GM18951 (cell line): ENCODE measurements at regions not wholly inside any gene's neighbourhood (a gene's known extent, or its start where the extent isn't known, plus 50 kb on each side); places are given as distances from the start of the nearest gene placed in this dataset.
"Not testable (repeated sequence)": the region's sequence is repeated elsewhere in the genome, so short reads cannot be mapped to it uniquely, and the experiment has no call there.

Experiments used
- POLR2A ChIP-seq: IDR thresholded peaks from 4 replicates; pipeline ENCODE4 v1.6.1; 2011; ENCODE audit warnings: mild to moderate bottlenecking; ENCODE audit not compliant: insufficient read length, insufficient read depth; ENCODE audit errors: extremely low read depth
- in situ Hi-C: fragments of 300-500 bp; cut with MboI; formaldehyde crosslinking; loops from one replicate; pipeline ENCODE4 v1.12.0; 2022; ENCODE audit warnings: low sequenced_read_pairs, mixed read lengths, inconsistent platforms; ENCODE audit not compliant: unreplicated experiment

DNA sequence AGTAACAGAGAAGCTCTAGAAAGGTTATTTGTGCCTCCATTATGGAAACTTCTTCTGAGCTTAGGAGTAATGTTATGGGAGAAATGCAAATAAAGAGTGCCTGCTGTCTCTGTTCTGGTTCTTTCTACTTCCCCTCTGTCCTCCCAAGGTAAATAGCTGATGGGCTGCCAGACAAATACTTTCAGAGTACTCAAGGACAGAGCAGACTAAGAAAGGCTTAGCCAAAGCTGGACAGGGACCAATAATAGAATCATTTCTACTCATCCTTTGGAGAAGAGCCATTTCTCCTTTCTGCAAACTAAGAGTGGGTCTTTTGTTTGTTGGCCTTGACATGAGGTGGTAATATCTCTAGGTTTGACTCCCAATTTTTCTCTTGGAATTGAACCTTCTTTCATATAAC lies 136.1 kb downstream of the MID1IP1 start:
- in situ Hi-C loops: no loop called here
- TF ChIP-seq POLR2A: no peak

DNA sequence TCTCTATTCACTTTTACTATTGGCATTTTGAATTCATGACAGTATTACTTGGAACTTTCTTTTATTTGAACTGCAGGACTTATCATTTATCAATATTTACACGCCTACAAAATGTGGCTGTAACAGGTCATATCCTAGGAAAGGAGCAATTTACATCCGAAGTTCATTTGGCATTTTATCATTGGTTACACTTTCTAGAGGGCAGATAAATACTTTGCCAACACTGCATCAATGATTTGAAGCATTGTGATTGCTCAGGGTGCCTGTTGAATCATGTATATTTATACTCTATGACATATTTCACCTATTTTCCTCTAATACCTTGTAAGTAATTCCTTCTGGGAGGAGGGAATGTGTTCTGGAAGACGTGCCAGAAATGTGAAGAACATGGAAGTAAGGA lies 136.7 kb downstream of the MID1IP1 start:
- TF ChIP-seq POLR2A: no peak
- in situ Hi-C loops: no loop called here

DNA sequence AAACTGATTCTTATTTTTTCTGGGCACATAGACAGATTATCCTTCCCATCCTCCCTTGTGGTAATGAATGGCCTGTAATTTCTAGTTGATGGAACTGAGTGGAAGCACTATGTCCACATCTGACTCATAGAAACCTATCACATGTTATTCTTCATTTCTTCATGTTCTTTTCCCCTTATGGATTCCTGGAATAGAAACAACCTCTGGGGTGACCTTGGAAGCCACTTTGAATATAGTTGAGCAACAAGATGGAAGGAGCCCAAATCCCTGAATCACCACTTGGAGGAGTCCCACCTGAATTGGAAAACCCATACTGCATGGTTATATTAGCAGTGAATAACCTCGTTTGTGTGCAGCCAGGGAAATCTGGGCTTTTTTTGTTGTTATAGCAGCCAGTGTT lies 137.8 kb downstream of the MID1IP1 start:
- in situ Hi-C loops: no loop called here

DNA sequence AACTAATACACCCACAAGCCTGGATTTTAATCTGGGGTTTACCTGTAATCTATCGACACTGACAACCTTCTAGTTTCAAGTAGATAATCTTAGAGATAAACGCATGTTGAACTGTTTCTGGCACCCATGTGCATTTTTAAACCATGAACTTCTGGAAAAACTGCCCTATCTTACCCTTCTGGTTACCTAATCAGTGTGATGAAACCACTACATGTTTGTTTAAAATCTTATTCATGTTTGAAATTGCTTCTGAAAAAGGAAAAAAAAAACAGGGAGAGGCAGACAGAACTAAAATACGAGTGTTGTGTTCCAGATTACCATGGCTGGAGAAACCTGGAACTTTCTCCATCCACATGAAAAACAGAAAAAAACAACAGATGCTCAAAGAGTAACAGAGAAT lies 139.3 kb downstream of the MID1IP1 start:
- in situ Hi-C loops: no loop called here
- TF ChIP-seq POLR2A: no peak

More for the DNA sequence above, 137.8 kb downstream of the MID1IP1 start:
- no peak for TF ChIP-seq POLR2A

DNA sequence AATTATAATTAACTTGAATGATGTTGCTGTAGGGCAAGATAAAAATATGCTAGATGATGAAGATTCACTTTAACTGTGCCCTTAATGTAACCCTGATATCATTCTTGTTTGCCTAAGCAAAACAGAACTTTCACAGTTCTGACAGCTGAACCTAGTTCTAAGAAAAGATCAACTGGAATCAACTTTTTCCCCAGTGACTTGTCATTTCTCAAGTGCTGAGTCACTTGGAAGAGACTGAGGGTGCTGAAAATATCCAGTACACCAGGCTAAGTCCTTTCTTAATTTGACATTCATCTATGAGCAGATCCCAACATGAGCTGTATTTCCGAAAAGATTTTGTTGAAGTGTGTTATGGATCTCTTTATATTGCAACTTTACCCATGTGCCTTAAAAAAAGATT lies 140.4 kb downstream of the MID1IP1 start:
- TF ChIP-seq POLR2A: no peak
- in situ Hi-C loops: no loop called here

DNA sequence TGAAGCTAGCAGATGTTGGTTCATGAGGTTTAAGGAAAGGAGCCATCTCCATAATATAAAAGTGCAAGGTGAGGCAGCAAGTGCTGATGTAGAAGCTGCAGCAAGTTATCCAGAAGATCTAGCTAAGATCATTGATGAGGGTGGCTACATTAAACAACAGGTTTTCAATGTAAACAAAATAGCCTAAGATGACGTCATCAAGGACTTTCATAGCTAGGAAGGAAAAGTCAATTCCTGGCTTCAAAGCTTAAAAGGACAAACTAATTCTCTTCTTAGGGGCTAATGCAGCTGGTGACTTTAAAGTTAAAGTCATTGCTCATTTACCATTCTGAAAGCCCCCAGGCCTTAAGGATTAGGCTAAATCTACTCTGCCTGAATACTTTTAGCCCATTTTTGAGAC lies 141.9 kb downstream of the MID1IP1 start:
- in situ Hi-C loops: no loop called here

DNA sequence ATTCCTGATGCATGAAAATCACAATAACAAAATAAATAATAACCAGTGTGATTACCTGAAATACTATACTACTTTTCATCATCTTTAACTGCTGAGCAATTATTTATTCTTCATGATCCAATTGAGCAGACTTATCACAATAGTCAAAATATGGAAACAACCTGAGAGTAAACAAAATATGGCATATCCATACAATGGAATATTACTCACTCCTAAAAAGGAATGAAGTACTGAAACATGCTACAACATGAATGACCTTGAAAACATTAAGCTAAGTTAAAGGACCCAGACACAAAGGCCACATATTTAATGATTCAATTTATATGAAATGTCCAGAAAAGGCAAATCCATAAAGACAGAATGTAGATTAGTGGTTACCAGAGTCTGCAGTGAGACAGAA lies 146.8 kb downstream of the MID1IP1 start:
- in situ Hi-C loops: no loop called here
- no peak for TF ChIP-seq POLR2A

More for the DNA sequence above, 141.9 kb downstream of the MID1IP1 start:
- TF ChIP-seq POLR2A: no peak

DNA sequence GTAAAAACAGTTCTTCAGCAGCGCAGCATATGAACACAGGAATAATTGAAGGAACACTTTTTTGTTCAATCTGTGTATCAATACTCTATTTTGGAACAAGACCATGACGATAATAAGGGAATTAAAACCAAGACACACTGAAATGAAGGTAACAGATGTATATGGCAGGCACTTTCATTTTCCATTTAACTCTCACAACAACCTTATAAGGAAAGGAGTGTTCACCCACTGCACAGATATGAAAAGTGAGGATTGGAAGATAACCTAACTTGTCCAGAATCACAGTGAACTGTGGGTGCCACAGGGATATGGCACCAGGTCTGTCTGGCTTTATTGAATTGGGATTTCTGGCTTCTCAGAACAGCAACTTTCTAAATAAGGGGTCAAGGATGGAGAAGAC lies 153.3 kb downstream of the MID1IP1 start:
- TF ChIP-seq POLR2A: no peak

DNA sequence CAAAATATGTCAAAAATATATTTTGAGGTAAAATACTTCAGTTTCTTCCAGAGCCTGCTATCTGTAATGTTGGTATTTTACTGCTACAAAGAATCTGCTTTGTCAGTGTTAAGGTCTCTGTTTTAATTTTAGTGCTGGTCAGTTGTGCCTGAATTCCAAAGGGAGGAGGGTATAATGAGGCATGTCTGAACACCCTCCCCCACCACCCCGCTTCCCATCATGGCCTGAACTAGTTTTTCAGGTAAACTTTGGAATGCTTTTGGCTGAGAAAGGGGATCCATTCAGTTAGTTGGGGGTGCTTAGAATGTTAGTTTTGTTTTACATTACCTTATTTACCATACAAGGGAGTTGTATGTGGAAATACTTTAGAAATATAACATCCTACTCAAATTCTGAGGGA lies 158.5 kb downstream of the MID1IP1 start:
- in situ Hi-C loops: no loop called here
- no peak for TF ChIP-seq POLR2A

More for the DNA sequence above, 153.3 kb downstream of the MID1IP1 start:
- in situ Hi-C loops: no loop called here

DNA sequence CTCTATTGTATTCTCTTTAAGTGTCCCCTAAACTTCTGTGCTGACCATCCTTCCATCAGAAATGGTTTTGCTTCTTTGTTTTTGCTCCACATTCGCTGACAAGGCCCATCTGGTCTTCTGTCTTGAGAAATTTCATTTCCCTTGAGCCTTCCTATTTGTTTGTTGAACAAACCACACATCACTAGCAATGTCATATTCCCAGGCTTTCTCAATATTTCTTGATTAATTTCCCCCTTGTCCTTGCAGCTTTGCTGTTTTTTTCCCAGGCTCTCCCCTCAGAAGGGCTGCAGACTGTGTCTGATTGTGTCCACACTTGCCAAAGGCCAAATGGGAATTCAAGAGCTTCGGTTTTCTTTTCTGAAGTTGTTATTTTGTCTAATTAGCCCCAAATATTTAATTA lies 158.9 kb downstream of the MID1IP1 start:
- TF ChIP-seq POLR2A: no peak
- in situ Hi-C loops: no loop called here

DNA sequence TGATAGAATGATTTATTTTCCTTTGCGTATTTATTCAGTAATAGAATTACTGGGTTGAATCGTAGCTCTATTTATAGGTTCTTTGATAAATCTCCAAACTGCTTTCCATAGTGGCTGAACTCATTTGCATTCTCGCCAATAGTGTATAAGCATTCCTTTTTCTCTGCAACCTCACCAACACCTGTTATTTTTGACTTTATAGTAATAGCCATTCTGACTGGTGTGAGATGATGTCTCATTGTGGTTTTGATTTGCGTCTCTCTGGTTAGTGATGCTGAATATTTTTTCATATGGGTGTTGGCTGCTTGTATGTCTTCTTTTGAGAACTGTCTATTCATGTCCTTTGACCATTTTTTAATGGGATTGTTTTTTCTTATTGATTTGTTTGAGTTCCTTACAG lies 160.7 kb downstream of the MID1IP1 start:
- no peak for TF ChIP-seq POLR2A
- in situ Hi-C loops: no loop called here

DNA sequence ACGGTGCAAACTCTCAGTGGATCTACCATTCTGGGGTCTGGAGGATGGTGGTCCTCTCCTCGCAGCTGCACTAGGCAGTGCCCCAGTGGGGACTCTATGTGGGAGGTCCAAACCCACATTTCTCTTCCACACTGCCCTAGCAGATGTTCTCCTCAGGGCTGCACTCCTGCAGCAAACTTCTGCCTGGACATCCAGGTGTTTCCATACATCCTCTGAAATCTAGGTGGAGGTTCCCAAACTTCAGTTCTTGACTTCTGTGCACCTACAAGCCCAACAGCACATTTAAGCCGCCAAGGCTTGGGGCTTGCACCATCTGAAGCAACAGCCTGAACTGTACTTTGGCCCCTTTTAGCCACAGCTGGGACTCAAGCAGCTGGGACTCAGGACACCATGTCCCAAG lies 162.0 kb downstream of the MID1IP1 start:
- in situ Hi-C loops: not testable (repeated sequence)

DNA sequence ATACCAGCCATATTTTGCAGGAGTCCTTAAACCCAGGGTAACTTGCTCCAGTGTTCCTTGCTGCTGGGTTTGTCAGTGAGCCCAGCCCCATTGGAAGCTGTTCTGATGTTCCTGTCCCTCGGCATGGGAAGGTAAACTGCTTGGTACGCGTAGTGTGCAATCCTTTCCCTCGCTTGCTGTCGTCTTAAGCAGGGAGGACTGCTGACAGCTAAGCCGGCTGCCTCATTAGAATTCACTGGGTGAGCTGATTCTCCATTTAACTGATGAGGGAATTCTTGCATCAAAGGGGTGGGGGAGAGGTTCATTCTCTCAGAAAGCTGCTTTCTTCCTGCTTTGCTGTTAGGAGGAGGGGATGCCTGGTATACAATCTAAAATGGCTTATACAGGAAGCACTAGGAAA lies 164.6 kb downstream of the MID1IP1 start:
- in situ Hi-C loops: no loop called here
- TF ChIP-seq POLR2A: no peak

DNA sequence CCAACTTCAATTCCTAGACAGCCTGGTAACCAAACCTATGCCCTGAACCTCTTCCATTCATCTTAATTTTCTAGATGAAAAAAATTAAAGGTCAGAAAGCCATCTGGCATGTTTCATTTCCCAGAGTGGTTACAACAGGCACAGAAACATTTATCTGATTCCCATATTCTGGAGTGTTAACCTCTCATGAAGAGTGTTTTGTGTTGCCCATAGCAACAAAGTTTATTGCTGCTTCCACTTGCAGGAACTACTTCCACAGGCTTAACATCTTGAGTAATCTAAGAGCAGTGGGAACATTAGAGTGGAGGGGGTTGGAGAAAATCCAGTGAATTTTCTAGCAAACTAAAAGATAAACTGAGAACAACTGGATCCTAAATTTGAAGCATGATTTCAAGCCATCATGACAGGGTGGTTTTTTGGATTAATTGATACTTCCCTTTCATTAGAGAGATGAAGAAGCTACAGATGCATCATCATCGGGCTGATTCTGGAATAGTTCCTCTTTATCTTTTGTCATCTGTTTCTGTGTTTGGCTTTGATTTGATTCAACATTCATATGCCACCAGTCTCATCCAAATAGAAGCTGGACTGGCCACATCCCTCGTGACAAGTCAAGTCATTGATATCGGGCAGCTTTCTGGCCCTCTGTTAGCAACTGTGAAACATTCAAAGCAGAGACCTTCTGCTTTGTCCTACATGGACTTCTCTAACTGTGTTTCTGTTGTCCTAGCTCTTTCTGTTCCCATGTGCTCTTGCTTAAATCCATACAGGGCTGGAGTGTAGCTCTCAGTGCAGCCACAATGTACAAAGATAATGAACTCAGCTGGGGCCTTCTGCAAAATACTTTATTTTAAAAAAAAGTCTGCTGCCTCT lies 167.3 kb downstream of the MID1IP1 start:
- in situ Hi-C loops: no loop called here
- TF ChIP-seq POLR2A: no peak
